Head of caudate nucleus (tissue), 42 donors: ENCODE measurements at regions not wholly inside any gene's neighbourhood (a gene's known extent, or its start where the extent isn't known, plus 50 kb on each side); places are given as distances from the start of the nearest gene placed in this dataset.
"Not testable (repeated sequence)": the region's sequence is repeated elsewhere in the genome, so short reads cannot be mapped to it uniquely, and the experiment has no call there.

Experiments used
- DNase-seq, 42 donors: peaks; one replicate each; pipeline versions ENCODE4 v3.0.0 to v3.0.0-alpha.2; 2020 to 2021; ENCODE audit warnings: mixed read lengths in 7 of 42
- intact Hi-C: fragments of 100-400 bp; cut with DNase I; formaldehyde crosslinking; loops from one replicate; pipeline ENCODE4 v1.15.0; 2022

DNA sequence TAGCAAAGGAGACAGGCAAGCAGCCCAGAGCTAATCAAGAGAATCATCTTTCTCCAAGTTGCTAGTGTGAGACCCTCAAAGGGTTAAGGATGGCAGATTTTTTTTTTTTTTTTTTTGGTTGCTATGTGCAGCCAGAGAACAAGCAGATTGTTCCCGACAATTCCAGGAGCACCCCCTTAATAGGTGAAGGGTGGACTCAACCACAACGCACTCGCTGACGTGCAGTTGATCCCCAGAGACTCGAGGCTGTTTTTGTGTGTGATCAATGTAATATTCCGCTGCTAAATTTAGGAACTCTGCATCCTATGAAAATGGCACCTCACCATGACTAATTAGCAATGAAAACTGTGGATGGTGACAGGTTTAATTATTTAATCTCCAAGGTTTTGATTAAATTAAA is 789.0 kb downstream of the KCNA4 start:
- intact Hi-C loops = no loop called here
- peak in 8 of 42 donors; percentile 1 to 16 (median 10) for DNase-seq

DNA sequence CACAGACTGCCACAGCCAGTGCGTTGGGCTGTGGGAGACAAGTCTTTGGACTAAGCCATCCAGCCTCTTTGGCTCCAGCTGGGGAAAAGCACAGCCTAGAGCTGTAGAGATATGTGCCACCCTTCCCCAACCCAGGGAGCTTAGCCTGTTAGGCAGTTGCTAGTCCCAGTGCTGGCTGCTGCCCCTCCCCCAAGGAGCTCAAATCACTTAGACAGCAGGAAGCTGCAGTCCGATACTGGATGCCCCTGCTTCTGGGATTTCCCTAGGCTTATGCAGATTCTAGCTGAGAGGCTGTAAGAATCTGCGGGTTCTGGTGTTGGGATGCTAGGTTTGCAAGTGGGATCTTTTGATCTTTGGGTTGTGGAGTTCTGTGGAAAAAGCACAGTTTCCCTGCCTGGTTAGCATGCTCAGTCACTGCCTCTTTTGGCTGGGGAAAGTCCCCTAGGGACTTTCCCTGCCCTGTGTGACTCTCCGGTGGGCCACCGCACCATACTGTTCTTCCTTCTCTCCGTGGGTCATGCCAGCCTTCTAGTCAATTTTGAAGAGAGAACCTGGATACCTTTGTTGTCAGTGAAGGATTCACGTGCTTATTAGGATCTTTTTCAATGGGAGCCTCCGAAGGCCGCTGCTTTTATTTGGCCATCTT is 792.0 kb downstream of the KCNA4 start:
- intact Hi-C loops = no loop called here
- no peak for DNase-seq

DNA sequence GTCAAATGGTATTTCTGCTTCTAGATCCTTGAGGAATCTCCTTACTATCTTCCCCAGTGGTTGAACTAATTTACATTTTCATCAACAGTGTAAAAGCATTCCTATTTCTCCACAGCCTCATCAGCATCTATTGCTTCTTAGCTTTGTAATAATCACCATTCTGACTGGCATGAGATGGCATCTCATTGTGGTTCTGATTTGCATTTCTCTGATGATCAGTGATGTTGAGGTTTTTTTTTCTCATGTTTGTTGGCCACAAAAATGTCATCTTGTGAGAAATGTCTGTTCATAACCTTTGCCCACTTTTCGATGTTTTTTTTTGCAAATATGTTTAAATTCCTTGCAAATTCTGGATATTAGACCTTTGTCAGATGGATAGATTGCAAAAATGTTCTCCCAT is 797.3 kb downstream of the KCNA4 start:
- intact Hi-C loops, DNase-seq: not testable (repeated sequence)

DNA sequence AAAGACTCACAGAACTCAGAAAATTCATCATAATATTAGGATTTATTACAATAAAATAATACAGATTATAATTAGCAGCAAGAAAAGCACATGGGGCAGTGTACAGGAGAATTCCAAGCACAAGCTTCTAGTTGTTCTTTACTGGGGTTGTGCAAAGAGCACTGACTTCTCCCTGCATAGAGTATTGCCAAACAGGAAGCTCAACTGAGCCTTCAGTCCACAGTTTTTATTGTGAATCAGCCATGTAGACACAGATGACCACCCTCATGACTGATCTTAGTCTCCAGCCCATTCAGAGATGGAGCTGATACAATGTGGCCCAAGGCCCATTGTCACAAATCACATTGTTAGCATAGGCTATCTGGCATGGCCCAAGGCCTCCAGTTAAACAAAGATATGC is 798.9 kb downstream of the KCNA4 start:
- intact Hi-C loops = no loop called here
- no peak for DNase-seq

DNA sequence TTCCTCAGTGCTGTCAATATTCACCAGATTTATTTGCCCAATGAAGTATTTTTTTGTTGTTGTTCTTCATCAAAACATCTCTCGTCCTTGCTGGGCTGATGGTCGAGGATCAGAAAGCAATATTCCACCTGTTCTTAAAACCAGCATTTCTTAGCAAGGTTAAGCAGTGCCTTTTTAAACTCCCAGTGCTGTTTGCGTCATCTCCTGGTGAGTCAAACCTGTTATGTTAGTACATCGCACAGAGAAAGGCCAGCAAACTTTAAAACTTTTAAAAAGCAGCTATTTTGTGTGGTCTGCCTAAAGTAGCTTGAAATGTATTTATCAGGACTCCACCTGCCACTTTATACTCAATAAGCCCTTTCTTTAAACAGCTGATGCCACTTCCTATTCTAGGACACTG is 802.0 kb downstream of the KCNA4 start:
- no peak for DNase-seq
- intact Hi-C loops = no loop called here

DNA sequence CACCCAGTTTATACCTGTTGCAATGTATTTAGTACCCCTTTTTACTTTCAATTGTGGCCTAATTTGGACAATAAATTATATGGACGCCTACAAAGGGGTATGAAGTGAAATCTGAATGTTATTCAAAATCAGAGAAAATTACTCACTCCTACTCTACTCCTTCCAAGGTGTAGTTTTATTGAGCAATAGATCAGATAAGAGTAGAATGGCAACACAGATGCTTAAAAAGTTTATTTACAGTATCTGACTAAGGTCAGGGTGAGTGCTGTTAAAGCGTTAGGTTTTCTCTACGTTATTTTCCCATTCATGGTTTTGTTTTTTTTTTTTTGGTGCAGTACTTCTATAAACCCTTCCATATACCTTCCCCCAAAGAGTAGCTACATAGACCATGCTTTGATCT is 805.6 kb downstream of the KCNA4 start:
- intact Hi-C loops = no loop called here

DNA sequence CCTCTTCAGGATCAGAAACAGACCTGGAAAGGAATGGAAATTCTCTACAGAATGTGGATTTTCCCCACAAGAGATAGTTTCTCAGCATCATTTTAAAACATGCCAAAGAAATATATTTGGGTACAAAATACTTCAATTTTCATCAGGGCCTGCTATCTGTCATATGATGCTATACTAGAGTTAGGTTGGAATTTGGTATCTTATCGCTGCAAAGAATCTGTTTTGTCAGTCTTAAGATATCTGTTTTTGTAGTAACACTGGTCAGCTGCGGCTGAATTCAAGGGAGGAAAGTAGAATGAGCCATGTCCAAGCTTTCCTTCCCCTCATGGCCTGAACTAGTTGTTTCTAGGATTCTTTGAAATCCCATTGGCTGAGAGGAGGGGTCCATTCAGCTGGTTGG is 806.4 kb downstream of the KCNA4 start:
- intact Hi-C loops = no loop called here
- DNase-seq = no peak

More for the DNA sequence above, 805.6 kb downstream of the KCNA4 start:
- DNase-seq = no peak

DNA sequence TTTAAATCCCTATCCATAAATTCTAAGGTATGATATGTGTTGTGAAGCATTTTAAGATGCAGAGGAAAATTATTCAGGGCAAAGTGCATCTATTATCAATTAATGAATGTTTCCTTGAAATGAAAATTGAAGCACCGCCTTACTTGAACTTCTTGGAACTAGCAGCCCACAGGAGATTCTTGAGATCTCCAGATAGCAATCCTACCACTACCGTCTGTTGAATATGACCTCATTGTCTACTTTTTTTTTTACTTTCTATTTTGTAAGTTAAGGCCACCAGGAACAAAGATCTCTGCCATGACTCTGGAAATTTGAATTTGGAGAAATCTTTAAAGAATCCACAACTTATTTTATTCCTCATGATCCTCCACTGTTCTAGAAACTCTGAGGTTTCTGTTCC is 808.7 kb downstream of the KCNA4 start:
- intact Hi-C loops = no loop called here
- DNase-seq = no peak

DNA sequence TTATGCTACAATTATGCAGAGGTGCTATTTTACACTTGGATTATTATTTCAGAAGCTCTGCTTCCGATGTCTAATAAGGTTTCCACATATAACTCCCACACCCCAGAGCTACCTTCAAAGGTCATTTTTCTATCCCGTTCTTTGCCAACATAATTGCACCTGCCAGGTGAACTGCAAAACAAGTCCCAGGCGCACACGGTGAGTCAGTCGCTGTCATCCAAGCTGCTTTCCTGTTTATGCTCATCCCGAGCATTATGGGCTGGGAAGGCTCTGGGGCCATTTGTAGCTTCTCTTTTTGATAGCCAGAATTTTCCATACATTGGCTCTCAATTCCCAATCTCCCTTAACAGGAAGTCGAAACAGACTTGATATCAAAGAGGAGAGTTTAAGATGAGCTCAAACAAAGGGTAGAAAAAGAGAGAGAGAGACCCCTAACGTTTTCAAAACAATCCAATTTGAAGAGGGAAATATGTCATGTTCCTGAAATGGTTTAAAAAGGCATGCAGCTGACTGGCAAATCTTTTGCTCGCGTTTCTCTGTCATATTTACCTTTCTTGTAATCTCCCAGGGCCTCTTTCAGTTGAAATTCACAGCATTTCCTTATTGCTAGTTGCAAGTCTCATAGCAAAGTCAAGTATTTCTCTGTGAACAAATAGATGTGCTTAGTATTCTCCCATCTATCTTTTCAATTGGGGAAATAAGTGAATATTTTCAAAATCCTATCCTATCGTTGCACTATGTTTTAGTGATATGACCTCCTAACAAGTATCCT is 815.9 kb downstream of the KCNA4 start:
- DNase-seq = no peak
- intact Hi-C loops = no loop called here

DNA sequence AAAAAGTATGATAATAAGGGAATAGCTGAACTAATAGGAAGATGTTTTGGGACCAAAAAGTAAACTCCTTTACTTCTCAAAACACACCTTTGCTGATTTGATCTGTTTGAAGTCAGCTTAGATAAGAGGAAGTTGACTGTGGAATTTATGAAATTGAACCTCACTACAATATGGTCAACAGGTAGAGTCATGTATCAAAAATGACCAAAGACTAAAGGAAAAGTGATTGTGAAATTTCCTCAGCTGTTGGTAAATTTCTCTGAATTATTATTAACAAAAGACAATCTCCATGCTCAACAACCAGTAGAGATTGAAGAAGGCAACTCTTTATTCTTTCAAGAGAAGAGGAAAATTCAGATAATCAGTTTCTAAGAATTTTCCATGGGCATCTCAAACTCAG is 826.5 kb downstream of the KCNA4 start:
- intact Hi-C loops = no loop called here
- DNase-seq = no peak

DNA sequence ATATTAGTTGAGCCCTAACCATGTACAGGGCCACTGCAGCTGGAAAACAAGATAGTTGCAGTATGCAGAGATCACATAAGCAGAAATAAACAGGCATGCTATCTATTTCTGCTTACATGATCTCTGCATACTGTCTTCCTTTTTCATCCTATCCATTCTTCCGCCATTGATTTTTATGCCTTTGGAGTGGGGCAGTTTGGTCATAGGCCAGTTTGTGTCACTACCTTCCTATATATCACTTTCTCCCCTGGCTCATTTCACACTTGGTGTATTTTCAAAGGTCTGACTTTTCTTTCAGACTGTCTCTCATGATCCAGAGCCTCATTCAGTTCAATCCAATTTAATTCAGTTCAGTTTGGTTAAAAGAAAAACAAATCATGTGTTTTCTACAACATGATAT is 829.6 kb downstream of the KCNA4 start:
- DNase-seq = no peak
- intact Hi-C loops = no loop called here

DNA sequence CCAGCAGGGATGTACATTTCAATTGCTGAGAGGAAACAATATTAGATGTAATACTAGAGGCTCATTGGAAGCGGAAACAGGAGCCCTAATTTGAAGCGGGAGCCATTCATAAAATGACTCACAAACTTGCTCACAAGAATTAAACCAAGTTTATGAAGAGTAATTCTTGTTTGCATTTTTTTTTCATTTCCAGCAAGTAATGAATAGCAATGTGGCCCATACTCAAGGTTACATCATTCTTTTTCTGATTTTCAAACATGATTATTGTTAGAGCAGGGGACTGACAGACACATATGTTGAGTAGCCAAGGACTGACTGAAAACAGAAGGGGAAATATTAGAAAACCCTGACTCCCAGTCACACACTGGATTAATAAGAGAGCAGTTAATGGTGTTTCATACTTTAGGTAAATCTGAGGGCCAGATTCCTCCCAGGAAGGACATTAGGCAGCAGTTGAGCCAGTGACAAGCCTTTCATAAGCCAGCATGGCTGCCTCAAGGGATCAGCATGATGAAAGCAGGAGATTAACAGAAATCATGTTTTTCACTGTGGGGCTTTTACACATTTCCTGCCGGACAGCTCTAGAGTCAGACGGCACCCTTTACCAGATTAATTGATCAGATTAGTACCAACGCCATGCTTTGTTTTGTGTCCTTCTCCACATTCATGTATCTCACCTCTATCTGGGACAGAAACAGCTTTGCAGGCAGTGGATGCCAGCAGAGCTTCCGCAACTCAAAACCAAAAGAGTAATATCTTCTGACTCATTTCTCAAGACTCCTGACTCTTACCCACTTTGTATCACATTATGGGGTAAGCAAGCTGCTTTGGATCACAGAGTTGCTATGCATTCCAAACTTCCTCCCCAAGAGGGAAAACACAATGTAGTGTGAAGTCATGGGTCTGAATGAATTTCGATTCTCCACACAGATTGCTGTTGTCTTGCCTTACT is 831.6 kb downstream of the KCNA4 start:
- DNase-seq = no peak
- intact Hi-C loops = no loop called here

DNA sequence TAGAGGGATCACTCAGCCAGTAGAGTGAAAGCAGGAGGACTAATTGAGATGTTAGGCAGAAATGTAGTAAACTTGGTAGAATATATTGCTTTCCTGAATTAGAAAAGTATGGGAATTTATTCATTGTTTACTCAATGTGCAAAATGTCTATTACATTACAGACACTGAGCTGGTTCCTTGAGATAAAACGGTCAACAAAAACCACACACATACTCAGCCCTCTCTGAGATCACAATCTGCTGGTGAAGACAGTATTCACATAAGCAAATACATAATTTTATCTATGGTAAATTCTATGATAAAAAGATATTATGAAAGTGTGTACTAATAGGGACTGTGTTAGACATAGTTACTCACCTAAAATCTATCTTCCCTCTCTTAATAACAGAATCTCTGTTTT is 833.5 kb downstream of the KCNA4 start:
- intact Hi-C loops = no loop called here
- no peak for DNase-seq

DNA sequence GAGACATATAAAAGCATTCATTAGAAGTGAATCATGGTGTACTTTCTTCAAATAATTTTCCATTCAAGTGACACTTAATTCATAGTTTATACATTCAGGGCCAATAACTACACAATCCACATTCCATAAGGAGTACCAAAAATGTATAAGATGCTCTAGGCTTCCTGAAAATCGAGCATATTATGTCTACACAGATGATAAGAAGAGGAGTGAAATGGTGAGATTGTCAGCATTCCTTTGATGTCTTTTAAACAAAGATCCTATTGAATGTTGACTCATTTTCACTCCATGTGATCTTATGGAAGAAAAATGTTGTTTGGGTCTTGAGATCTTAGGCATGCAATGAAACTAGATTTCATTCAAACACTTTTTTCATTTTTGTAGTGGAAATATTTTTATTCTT is 843.2 kb downstream of the KCNA4 start:
- intact Hi-C loops = no loop called here
- no peak for DNase-seq

DNA sequence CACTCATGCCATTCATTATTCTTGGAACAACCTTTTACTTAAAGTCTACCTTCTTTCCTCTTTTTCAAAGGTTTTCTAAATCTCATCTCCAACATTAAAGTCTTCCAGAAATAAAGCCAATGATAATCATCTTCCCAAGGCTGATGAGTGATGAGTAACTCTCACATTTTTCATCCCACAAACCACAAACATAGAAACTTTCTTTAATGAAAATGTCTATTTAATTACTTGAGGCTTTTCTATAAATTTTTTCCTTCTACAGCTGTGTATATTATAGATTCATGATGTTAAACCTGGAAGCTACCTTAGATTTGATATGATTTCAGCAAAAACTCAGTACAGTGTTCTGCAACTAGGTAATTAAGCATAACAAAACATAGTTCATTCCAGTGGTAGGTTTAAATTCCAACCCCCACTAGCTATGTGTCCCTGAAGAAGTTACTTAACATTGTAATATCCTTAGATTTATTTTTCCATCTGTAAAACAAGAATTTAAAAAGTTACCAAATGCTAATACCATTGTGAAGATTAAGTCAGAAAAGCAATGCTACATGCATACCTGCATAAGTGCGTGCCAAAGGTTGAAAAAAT is 845.4 kb downstream of the KCNA4 start:
- no peak for DNase-seq
- intact Hi-C loops = no loop called here

DNA sequence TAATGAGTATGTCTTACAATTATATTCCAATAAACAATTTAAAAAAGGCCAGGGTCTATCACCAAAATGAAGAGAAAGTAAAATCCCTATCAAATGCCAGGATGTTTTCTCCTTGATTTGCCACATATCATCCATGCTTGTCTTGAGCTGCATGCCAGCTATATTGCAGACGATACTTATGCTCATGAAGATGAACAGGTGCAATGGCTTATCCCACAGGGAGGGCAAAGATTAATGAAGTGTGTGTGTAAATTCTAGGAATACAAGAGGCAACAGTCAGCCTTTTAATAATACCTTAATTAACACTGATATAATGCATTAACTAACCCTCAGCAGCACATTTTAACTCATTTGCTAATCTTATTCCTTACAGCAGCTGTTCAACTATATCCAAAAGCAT is 850.5 kb downstream of the KCNA4 start:
- DNase-seq = no peak
- intact Hi-C loops = no loop called here

DNA sequence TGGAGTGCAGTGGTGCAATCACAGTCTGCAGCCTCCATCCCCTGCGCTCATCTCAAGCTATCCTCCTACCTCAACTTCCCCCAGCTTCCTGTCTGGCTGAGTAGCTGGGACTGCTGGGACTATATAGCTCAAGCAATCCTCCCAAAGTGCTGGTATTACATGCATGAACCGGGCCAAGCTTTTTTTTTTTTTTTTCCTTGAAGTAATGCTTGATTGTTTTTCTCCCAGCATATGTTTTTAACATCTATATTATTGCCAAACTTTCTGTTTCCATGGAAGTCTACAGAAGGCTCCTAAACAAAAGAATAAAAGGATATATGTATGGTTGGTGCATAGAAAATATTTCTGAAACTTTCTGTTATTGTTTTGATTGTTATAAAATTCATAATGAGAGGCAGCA is 853.6 kb downstream of the KCNA4 start:
- intact Hi-C loops = no loop called here
- no peak for DNase-seq

DNA sequence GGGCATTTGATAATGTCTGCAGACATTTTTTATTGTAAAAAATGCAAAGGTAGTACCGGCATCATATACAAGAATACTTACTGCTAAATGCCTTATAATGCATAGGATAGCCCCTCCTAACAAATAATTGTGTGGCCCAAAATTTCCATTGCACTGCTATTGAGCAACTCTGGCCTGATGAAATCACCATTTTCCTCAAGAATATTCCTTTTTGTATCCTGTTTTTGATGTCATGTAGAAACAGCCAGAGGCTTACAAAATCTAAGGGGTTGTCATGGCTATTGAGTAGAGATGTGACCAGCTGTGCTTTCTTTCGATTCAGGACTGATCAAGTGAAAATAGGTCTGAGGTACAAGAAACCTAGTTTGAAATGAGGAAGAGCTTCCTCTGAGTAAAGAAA is 854.3 kb downstream of the KCNA4 start:
- intact Hi-C loops = no loop called here
- no peak for DNase-seq

DNA sequence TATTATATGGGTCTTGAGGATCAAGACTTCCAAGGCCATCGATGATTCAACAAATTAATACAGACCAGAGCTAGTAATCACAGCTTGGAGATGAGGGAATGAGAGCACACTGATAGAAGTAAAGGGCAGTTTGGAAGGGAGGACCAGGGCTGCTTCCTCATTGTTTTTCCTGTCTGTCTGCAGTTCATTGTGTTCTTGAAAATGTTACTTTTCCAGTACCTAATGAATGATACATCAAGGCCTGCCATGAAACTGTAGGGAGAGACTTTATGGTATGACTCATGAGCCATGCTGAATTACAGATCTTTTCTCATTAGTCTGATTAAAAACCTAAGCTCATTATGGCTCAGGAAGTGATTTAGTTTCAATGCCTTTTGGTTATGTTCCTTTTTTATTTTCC is 855.6 kb downstream of the KCNA4 start:
- DNase-seq = no peak
- intact Hi-C loops = no loop called here
